ENCODE measurements at regions not wholly inside any gene's neighbourhood (a gene's known extent, or its start where the extent isn't known, plus 50 kb on each side); places are given as distances from the start of the nearest gene placed in this dataset.
"Not testable (repeated sequence)": the region's sequence is repeated elsewhere in the genome, so short reads cannot be mapped to it uniquely, and the experiment has no call there.

GRCh38 chr2:95734976-95735890 lies 143.4 kb downstream of the TRIM43 start:
- DNase-seq (ENCODE audit: low spot score), result no peak
- in situ Hi-C loops (cut with MboI; ENCODE audit: low sequenced_read_pairs, unreplicated experiment), result no loop called here
- TF ChIP-seq, protein P1, sequence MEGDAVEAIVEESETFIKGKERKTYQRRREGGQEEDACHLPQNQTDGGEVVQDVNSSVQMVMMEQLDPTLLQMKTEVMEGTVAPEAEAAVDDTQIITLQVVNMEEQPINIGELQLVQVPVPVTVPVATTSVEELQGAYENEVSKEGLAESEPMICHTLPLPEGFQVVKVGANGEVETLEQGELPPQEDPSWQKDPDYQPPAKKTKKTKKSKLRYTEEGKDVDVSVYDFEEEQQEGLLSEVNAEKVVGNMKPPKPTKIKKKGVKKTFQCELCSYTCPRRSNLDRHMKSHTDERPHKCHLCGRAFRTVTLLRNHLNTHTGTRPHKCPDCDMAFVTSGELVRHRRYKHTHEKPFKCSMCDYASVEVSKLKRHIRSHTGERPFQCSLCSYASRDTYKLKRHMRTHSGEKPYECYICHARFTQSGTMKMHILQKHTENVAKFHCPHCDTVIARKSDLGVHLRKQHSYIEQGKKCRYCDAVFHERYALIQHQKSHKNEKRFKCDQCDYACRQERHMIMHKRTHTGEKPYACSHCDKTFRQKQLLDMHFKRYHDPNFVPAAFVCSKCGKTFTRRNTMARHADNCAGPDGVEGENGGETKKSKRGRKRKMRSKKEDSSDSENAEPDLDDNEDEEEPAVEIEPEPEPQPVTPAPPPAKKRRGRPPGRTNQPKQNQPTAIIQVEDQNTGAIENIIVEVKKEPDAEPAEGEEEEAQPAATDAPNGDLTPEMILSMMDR (IDR thresholded peaks at IDR 0.05; ENCODE audit: borderline replicate concordance, control extremely low read depth, extremely low read depth, insufficient read depth, missing control alignments), result no peak

GRCh38 chr2:95738301-95738700 lies 146.5 kb downstream of the TRIM43 start:
- in situ Hi-C loops (cut with MboI; ENCODE audit: low sequenced_read_pairs, unreplicated experiment), result no loop called here
- TF ChIP-seq, protein P1 (IDR thresholded peaks at IDR 0.05; ENCODE audit: borderline replicate concordance, control extremely low read depth, extremely low read depth, insufficient read depth, missing control alignments), result no peak
- DNase-seq (ENCODE audit: low spot score), result no peak

GRCh38 chr2:95752126-95752525 lies 160.3 kb downstream of the TRIM43 start:
- in situ Hi-C loops (cut with MboI; ENCODE audit: low sequenced_read_pairs, unreplicated experiment), result not testable (repeated sequence)

DNA sequence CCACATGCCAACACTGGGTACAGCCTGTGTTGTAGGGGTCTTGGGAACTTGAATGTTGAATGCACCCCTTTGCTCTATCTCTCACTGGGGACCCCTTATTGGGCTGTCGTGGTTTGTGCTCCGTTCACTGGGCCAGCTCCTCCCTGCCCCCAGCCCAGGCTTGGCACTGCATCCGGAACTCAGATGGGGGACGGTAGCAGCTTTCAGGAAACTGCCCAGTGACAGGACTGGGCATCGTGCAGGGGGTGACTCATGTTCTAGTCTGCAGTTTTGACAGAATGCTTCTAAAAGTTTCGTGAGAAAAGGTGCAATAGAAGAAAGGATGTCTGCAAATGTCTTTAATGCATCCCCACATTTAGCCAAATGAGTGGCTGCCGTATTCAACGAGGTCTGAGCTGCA lies 162.0 kb downstream of the TRIM43 start:
- in situ Hi-C loops (cut with MboI; ENCODE audit: low sequenced_read_pairs, unreplicated experiment); DNase-seq (ENCODE audit: low spot score): not testable (repeated sequence)

More at GRCh38 chr2:95752126-95752525, 160.3 kb downstream of the TRIM43 start:
- DNase-seq (ENCODE audit: low spot score), result not testable (repeated sequence)

DNA sequence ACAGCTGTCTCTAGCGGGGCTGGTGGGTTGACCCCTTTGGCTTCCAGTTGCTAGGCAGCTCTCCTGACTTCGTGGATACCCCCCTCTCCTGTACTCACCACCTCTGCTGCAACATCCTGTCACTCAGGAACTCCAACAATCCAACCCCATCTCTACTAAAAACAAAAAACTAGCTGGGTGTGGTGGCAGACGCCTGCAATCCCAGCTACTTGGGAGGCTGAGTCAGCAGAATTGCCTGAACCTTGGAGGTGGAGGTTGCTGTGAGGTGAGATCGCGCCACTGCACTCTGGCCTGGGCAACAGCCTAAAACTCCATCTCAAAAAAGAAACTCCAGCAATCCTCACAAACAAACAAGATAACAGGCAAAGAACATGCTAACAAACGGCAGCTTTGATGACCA lies 162.4 kb downstream of the TRIM43 start:
- DNase-seq (ENCODE audit: low spot score); in situ Hi-C loops (cut with MboI; ENCODE audit: low sequenced_read_pairs, unreplicated experiment): not testable (repeated sequence)

- DNase-seq (ENCODE audit: low spot score); in situ Hi-C loops (cut with MboI; ENCODE audit: low sequenced_read_pairs, unreplicated experiment): not testable (repeated sequence)
Measured at GRCh38 chr2:95754819-95755563, 163.2 kb downstream of the TRIM43 start.

DNA sequence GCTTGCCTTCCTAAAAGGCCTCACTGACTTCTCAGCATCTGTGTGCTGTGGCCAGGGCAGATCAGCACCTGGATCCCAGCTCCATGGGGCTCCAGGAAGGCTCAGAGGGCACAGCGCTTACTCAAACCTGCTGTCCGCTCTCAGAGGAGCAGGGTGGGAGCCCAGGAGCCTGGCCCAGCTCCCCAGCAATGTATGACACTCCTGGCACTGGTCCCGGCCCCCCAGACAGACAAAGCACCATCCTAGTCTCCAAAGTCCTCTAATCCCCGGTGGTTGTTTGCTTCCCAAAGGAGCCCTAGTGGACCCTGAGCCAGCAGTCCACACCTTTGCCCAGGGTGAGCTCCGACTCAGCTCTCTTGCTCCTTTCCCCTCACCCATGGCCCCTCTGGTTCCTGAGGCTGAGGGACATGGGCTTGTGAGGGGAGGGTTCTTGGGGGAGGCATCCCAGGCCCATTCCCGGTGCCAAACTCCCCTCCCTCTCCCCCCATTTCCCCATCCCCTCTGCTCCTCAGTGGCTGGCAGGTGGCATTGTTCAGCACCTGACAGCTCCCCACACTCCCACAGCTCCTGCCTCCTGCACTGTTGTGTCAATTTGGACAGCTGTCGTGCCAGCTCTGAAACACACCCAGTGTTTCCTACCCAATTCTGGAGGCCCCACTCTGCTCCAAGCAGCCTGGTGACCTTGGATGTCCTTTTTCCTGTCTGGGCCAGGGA lies 164.3 kb downstream of the TRIM43 start:
- DNase-seq (ENCODE audit: low spot score); in situ Hi-C loops (cut with MboI; ENCODE audit: low sequenced_read_pairs, unreplicated experiment): not testable (repeated sequence)

- in situ Hi-C loops (cut with MboI; ENCODE audit: low sequenced_read_pairs, unreplicated experiment), result no loop called here
- DNase-seq (ENCODE audit: low spot score), result no peak
- TF ChIP-seq, protein P1 (IDR thresholded peaks at IDR 0.05; ENCODE audit: borderline replicate concordance, control extremely low read depth, extremely low read depth, insufficient read depth, missing control alignments), result no peak
Measured at GRCh38 chr2:95757988-95758387, 166.2 kb downstream of the TRIM43 start.
